CD14-positive monocyte (primary cell): ENCODE measurements at regions not wholly inside any gene's neighbourhood (a gene's known extent, or its start where the extent isn't known, plus 50 kb on each side); places are given as distances from the start of the nearest gene placed in this dataset.

Experiments
- DNase-seq, 3 donors: peaks; one replicate each; pipeline ENCODE4 v3.0.0-alpha.2; 2011 to 2022
- H2AFZ ChIP-seq: 2 replicates; pipeline ENCODE4 v1.6.0; 2012; ENCODE audit warnings: mild to moderate bottlenecking, low read depth, low read length, inconsistent platforms; ENCODE audit not compliant: insufficient read depth, poor library complexity, severe bottlenecking
- H3K27ac ChIP-seq, 2 donors: 1 replicate in 1 of 2; 2 replicates in 1 of 2; pipeline ENCODE4 v1.5.1; 2012 to 2013; ENCODE audit warnings: low read length in 2 of 2, control low read depth in 1 of 2, inconsistent platforms in 1 of 2, low read depth in 1 of 2, mild to moderate bottlenecking in 1 of 2
- H3K27me3 ChIP-seq, 2 donors: one replicate each; pipeline versions ENCODE4 v1.6.0 to v1.6.1; 2011 to 2013; ENCODE audit warnings: low read length in 2 of 2; ENCODE audit not compliant: control insufficient read depth in 2 of 2, insufficient read depth in 2 of 2
- H3K36me3 ChIP-seq, 2 donors: replicated peaks in 1 of 2; 1 replicate in 1 of 2; 2 replicates in 1 of 2; pipeline versions ENCODE4 v1.5.1 to v1.6.1; 2012 to 2013; ENCODE audit warnings: low read length in 2 of 2, control low read depth in 1 of 2, inconsistent platforms in 1 of 2, mild to moderate bottlenecking in 1 of 2; ENCODE audit not compliant: insufficient read depth in 2 of 2, control insufficient read depth in 1 of 2
- H3K4me1 ChIP-seq, 2 donors: 1 replicate in 1 of 2; 2 replicates in 1 of 2; pipeline versions ENCODE4 v1.5.1 to v1.6.1; 2012 to 2013; ENCODE audit warnings: low read length in 2 of 2, control low read depth in 1 of 2, inconsistent platforms in 1 of 2, mild to moderate bottlenecking in 1 of 2, moderate library complexity in 1 of 2; ENCODE audit not compliant: insufficient read depth in 2 of 2, control insufficient read depth in 1 of 2
- H3K4me2 ChIP-seq: replicated peaks from 2 replicates; pipeline ENCODE3; 2012; ENCODE audit warnings: low read length, moderate library complexity, mild to moderate bottlenecking; ENCODE audit not compliant: poor library complexity, severe bottlenecking; ENCODE audit errors: extremely low read depth
- H3K4me3 ChIP-seq, 3 experiments: fragments of 200-600 bp in 1 of 3; sonication (generic) in 1 of 3; replicated peaks in 1 of 3; 1 replicate in 2 of 3; 2 replicates in 1 of 3; pipeline ENCODE4 v1.5.1; 2011 to 2013; ENCODE audit warnings: low read length in 3 of 3, mild to moderate bottlenecking in 3 of 3, control low read depth in 2 of 3, low read depth in 2 of 3, inconsistent platforms in 1 of 3, moderate library complexity in 1 of 3
- H3K79me2 ChIP-seq: 2 replicates; pipeline ENCODE4 v1.6.0; 2012; ENCODE audit warnings: mild to moderate bottlenecking, control low read depth, inconsistent platforms, low read length, moderate library complexity; ENCODE audit not compliant: insufficient read depth
- H3K9ac ChIP-seq: 2 replicates; pipeline ENCODE4 v1.6.0; 2017; ENCODE audit warnings: low read length, mild to moderate bottlenecking; ENCODE audit not compliant: insufficient read depth, poor library complexity, severe bottlenecking
- H3K9me3 ChIP-seq, 2 donors: replicated peaks in 1 of 2; 1 replicate in 1 of 2; 2 replicates in 1 of 2; pipeline versions ENCODE4 v1.5.1 to v1.6.1; 2012 to 2013; ENCODE audit warnings: low read length in 2 of 2, control low read depth in 1 of 2; ENCODE audit not compliant: control insufficient read depth in 1 of 2, insufficient read depth in 1 of 2
- H4K20me1 ChIP-seq: 2 replicates; pipeline ENCODE4 v1.6.0; 2012; ENCODE audit warnings: mild to moderate bottlenecking, low read length, control low read depth, moderate library complexity; ENCODE audit not compliant: insufficient read depth
- H3K27ac Mint-ChIP-seq, 7 donors: one replicate each; pipeline ENCODE4 v1.8.0; 2020; ENCODE audit warnings: mild to moderate bottlenecking in 7 of 7, mixed read lengths in 7 of 7, moderate library complexity in 6 of 7, inconsistent platforms in 2 of 7
- H3K27me3 Mint-ChIP-seq, 3 donors: one replicate each; pipeline ENCODE4 v1.8.0; 2021 to 2022; ENCODE audit warnings: low read depth in 3 of 3, mild to moderate bottlenecking in 3 of 3, mixed read lengths in 3 of 3, moderate library complexity in 3 of 3, inconsistent platforms in 1 of 3
- H3K36me3 Mint-ChIP-seq, 2 donors: one replicate each; pipeline ENCODE4 v1.8.0; 2020; ENCODE audit warnings: mixed read lengths in 2 of 2, inconsistent platforms in 1 of 2, mild to moderate bottlenecking in 1 of 2
- H3K4me1 Mint-ChIP-seq: one replicate; pipeline ENCODE4 v1.8.0; 2020; ENCODE audit warnings: mild to moderate bottlenecking, mixed read lengths
- H3K4me3 Mint-ChIP-seq, 2 donors: one replicate each; pipeline ENCODE4 v1.8.0; 2020; ENCODE audit warnings: mild to moderate bottlenecking in 2 of 2, mixed read lengths in 2 of 2, moderate library complexity in 1 of 2
- H3K9me3 Mint-ChIP-seq, 7 donors: one replicate each; pipeline ENCODE4 v1.8.0; 2020 to 2022; ENCODE audit warnings: mixed read lengths in 7 of 7, mild to moderate bottlenecking in 6 of 7, moderate library complexity in 6 of 7, inconsistent platforms in 2 of 7
- CTCF ChIP-seq: fragments of 200-600 bp; IDR thresholded peaks from one replicate; pipeline ENCODE4 v1.8.0; 2022; ENCODE audit warnings: antibody characterized with exemption, mild to moderate bottlenecking
- WGBS: methylation state at CpG from one replicate; pipeline ENCODE4 v1.1.5; 2013; ENCODE audit warnings: missing lambda C conversion rate; ENCODE audit not compliant: insufficient coverage; 5-methylcytosine and 5-hydroxymethylcytosine counted together
- intact Hi-C, 2 donors: fragments of 100-400 bp; cut with micrococcal nuclease; formaldehyde crosslinking; loops; one replicate each; pipeline versions ENCODE4 v1.15.0 to v1.15.1; 2023

DNA sequence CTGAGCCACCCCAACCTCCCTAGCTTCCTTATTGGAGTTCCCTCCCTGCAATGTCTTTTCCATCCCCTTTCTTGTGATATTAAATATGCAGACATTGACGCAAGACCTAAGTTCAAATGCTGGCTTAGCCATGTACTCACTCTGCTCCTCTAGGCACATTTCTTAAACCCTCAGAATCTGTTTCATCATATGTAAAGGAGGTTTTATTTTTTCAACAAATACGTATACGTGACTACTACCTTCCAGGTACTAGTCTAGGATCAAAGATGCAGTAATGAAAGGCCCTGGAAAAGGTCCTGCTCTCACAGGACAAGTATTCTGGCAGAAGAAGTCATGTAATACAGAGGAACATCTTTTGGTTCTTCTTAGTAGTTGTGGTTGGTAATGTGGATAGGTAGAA, 98.6 kb downstream of the SIPA1L2 start:
- Histone ChIP-seq H2AFZ (no peak overlapping the region), H3K27ac (no peak overlapping the region), H4K20me1 (no peaks in the 10 kb centered on the region), H3K4me3 (no peak overlapping the region), H3K4me2 (no peak overlapping the region), H3K79me2 (no peaks in the 10 kb centered on the region), H3K9me3 (no peaks in the 10 kb centered on the region), H3K9ac (no peak overlapping the region), H3K36me3 (no peaks in the 10 kb centered on the region), H3K4me1 (no peaks in the 10 kb centered on the region), H3K27me3 (no peaks in the 10 kb centered on the region)
- intact Hi-C loops = no loop called here
- H3K36me3 Mint-ChIP-seq = peaks cover 4 to 5% of the 10 kb centered on the region in 2 donors
- no CpG with 5 or more reads among the region's 3 CpGs for WGBS
- no peak overlapping the region for H3K4me3 Mint-ChIP-seq
- TF ChIP-seq CTCF = no peak
- H3K4me1 Mint-ChIP-seq = no peaks in the 10 kb centered on the region
- peak overlapping the region in 1 of 7 donors; percentile 32 for H3K27ac Mint-ChIP-seq
- no peak for DNase-seq
- H3K27me3 Mint-ChIP-seq = peaks cover 0 to 4% (median 3%) of the 10 kb centered on the region in 3 donors
- no peaks in the 10 kb centered on the region for H3K9me3 Mint-ChIP-seq

- no CpG with 5 or more reads among the region's 2 CpGs for WGBS
- H3K36me3 Mint-ChIP-seq = peaks cover 4 to 5% of the 10 kb centered on the region in 2 donors
- no peak overlapping the region for H3K4me3 Mint-ChIP-seq
- TF ChIP-seq CTCF = no peak
- peaks cover 0 to 3% (median 2%) of the 10 kb centered on the region in 3 donors for H3K27me3 Mint-ChIP-seq
- H3K4me1 Mint-ChIP-seq = peaks cover 7% of the 10 kb centered on the region
- Histone ChIP-seq H3K36me3 (no peaks in the 10 kb centered on the region), H3K4me2 (no peak overlapping the region), H3K27ac (no peak overlapping the region), H4K20me1 (no peaks in the 10 kb centered on the region), H3K27me3 (no peaks in the 10 kb centered on the region), H3K4me1 (peaks cover 0 to 2% of the 10 kb centered on the region in 2 donors), H2AFZ (no peak overlapping the region), H3K9me3 (no peaks in the 10 kb centered on the region), H3K79me2 (no peaks in the 10 kb centered on the region), H3K9ac (no peak overlapping the region), H3K4me3 (no peak overlapping the region)
- no peaks in the 10 kb centered on the region for H3K9me3 Mint-ChIP-seq
- intact Hi-C loops = no loop called here
- DNase-seq = no peak
- no peak overlapping the region for H3K27ac Mint-ChIP-seq
Observed at GRCh38 chr1:232529747-232530146, 100.2 kb downstream of the SIPA1L2 start.
